GM21528 (cell line): ENCODE measurements at regions not wholly inside any gene's neighbourhood (a gene's known extent, or its start where the extent isn't known, plus 50 kb on each side); places are given as distances from the start of the nearest gene placed in this dataset.
"Not testable (repeated sequence)": the region's sequence is repeated elsewhere in the genome, so short reads cannot be mapped to it uniquely, and the experiment has no call there.

Source experiments
- ATAC-seq: cut with Tn5 transposase; IDR thresholded peaks from one replicate; pipeline ENCODE4 v1.9.1; 2021; ENCODE audit warnings: mild to moderate bottlenecking, moderate library complexity; ENCODE audit not compliant: unreplicated experiment, low FRiP score

DNA sequence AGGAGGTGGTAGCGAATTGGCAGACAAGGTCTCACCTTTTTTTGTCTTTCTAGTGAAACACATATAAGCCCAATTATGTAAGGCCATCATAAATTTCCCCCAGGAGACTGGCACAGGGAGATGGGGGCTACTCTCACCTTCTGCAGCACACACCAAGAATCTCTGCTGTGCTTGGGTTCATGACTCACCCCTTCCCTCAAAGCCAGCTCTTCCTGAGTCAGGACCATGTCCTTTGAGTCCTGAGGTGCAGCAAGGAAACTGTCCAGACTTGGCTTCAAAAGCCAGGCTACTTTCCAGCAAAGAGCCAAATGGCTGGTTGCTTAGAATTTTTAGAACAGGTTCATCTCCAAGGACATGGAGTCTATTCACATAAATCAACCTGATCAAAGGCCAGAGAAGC, 368.7 kb downstream of the BCL2L11 start:
- not testable (repeated sequence) for ATAC-seq

DNA sequence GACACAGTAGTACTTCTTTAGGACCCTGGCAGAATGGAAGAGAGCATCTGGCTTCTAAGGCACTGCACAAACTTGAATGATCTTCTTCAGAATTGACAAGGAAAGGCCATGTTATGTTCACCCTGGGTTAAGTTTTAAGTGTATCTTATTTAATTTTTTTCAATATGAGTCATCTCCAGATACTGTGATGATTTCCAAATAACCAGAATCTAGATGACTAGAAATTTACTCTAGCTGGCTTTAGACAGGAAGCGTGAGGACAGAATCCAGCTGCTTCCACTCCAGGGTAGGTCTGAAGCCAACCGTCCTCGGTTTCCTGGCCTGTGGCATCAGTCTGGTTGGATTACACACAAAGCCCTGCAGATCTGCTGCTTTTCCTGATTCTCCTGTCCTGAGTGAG, 370.5 kb downstream of the BCL2L11 start:
- not testable (repeated sequence) for ATAC-seq

DNA sequence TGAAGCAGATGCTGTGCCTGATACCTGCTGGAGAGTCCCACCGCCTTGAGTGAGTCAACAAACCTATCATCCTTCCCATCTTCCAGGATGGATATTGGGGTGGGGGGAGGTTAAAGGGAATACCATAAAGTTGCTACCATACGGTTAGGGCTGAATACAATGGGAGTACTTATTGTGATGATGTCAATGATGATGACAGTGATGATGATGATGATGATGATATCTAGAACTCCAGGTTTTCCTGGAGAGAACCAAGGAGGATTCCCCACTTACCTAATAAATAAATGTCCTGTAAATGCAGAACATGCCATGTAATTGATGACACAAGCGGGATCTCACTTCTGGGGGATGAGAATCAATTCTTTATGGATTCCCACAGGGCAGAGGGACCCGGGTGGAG, 370.9 kb downstream of the BCL2L11 start:
- ATAC-seq, result not testable (repeated sequence)

DNA sequence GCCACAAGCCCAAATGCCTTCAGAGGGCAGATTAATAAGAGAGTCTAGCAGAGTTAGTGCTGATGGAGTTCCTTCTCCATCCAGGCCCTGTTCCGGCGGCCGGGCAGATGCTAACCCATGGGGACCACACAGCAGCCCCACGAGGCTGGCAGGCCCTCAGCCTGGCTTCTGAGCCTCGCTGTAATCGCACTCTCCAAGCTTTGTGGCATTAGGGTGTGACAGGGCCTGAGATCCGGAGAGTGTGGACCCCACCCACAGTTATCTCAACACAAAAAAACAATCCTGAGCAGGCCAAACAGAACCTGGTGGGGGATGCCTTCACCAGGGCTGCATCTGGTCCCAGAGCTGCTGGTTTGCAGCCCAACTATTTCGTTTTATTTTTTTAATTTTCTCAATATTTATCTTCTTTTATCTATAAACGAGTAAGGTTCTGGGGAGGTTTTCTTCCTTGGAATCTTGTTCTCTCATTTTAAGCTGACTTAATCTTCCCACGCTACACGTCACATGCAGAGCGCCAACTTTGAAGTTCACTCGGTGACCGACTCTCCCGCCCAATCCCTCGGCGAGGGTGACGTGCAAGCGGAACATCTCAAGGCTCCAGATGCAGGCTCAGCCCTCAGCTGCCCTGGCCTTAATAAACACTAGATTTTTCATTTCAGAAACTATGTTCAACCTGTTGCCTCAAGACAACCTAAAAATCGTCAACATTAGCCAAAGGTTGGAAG, 372.4 kb downstream of the BCL2L11 start:
- ATAC-seq, result not testable (repeated sequence)

DNA sequence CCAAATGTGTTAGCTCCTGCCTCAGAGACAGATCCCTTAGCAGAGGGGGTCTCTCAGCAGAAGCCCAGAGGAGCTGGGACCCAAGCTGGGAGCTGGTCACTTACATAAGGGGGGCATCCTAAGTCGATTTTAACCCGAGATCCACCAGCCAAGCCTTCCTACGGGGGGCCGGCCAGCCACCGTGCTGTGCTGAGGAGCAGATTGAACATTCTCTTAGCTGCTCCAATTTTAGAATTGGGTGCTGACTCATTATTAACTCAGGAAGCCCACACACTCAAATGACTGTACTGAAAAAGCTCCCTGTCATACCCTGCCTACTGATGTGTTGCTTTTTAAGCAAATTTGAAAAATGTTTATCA, 373.0 kb downstream of the BCL2L11 start:
- ATAC-seq, result peak; percentile 64

DNA sequence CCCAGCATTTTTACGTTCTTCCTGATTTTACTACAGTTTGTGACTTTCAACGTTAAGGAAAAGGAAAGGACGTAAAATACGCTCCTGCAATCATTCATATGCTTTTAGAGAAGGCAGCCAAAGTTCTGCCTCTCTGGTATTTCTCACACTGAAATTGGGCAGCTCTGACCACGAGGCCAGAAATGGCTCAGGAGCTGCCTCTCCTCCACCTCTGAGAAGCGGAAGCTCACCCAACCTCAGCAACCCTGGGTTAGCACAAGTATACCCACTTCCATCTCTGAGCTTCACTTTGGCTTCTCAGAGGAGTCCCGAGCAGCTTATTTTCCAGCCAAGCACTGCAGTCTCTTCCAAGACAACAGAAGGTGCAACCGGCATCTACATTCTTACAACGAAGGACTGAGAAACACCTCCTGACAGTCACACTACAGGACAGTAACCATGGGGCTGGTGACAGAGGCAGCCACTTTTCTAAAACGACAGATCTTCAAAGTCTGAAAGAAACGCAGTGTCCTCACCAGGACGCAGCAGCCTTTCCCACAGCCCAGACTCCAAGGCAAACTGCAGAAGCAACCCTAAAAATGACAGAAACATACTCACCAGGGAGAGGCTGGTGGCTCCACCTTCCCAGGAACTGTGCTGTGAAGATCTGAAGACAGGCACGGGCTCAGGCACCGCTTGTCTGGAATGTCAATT, 373.7 kb downstream of the BCL2L11 start:
- ATAC-seq, result peak; percentile 35

DNA sequence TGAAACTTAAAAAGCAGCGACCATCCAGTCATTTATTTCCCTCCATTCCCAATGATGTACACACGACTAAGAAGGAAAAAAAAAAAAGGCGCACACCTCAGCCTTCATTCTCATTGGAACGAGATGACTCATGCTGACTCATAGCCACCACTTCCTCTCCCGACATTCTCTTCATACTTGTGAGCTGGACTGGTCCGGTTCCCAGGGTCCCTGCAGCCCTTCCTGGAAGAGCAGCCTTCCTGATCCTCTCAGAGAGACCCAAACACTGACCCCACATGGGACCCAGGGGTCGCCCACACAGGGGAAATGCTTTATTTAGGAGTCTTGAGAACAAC, 374.2 kb downstream of the BCL2L11 start:
- ATAC-seq, result peak; percentile 76

DNA sequence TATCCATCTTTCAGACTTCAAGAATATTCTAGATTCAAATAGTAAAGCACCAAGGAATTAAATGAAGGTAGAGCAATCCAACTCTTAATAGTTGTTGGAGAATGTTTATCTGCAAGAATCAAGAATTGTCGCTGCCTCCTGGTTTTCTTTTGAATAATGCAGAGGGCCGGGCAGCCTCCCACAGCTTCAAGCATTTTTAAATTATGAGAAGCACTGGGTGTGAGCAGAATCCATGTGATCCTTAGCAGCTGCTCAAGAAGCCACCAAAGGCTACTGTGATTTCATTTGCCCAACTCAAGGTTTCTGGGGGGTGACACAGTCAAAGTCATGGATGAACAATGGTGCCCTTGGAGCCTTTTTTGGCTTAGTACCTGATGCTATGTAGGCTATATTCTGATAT, 374.9 kb downstream of the BCL2L11 start:
- ATAC-seq, result not testable (repeated sequence)

DNA sequence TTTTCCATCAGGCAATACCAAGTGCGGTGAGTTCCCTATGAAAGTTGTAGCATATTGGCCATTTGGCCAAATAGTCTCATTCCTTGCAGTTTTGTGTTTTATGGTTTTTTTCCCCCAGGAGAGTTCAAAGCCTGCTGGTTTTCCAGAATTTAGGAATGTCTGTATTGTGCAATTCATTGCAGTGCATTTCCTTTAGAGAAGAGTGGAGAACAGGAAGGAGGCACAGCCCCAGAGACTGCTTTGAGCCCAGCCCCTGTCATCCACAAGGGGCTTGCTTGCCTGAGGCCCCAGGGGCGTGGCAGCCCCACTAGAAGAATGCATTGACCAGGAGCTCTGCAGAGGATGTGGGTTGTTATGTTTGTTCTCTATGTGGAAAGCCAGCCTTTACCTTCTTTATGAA, 375.5 kb downstream of the BCL2L11 start:
- not testable (repeated sequence) for ATAC-seq

DNA sequence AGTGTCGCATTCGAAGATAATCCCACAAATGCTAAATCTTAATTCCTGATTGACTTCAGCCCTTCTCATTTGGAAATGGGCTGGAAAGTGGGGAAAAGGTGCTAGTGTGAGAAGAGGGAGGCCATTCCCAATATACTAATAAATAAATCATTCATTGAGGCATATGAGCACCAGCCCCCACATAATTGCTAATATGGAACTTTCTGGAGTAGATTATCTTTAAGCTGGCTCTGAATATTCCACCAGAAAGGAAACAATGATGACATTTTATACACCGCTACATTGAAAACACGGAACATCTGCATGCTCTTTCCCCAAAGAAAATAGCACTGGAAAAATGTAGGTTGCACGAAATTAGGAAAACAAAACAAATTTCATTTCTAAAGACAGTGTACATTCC, 376.1 kb downstream of the BCL2L11 start:
- ATAC-seq, result not testable (repeated sequence)

DNA sequence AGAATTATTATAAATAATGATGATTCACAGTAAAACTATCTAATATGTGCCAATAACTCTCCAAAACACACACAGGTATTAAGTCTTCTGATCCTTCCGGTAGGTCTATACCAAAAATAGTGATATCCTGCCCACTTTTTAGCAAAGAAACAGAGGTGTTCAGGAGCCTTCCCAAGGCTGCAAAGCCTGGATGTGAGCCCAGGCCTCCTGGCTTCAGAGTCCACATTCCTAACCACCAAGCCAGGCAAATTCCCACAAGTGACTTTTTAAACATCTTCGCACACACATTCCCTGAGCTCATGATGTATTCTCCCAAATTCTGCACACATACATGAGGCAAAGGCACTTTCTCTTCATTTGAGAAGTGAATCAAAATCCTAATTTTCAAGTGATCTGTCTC, 376.6 kb downstream of the BCL2L11 start:
- not testable (repeated sequence) for ATAC-seq

DNA sequence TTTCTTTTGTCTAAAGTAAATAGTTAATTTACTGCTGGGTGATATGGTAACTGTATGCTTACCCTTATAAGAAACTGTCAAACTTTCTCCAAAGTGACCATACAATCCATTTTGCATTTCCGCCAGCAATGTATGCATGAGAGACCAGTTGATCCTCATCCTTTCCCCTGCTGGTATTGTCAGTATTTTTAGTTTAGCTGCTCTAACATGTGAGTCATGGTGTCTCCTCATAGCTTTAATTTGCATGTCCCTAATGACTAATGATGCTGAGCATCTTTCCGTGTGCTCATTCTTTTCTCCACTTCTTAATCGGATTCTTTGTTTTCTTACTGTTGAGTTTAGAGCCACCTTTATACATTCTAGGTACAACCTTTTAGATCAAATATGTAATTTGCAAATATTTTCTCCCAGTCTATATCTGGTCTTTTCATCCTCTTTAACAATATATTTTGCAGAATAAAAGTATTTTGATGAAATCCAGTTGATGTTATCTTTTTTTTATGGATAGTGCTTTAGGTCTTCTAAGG, 379.9 kb downstream of the BCL2L11 start:
- not testable (repeated sequence) for ATAC-seq

DNA sequence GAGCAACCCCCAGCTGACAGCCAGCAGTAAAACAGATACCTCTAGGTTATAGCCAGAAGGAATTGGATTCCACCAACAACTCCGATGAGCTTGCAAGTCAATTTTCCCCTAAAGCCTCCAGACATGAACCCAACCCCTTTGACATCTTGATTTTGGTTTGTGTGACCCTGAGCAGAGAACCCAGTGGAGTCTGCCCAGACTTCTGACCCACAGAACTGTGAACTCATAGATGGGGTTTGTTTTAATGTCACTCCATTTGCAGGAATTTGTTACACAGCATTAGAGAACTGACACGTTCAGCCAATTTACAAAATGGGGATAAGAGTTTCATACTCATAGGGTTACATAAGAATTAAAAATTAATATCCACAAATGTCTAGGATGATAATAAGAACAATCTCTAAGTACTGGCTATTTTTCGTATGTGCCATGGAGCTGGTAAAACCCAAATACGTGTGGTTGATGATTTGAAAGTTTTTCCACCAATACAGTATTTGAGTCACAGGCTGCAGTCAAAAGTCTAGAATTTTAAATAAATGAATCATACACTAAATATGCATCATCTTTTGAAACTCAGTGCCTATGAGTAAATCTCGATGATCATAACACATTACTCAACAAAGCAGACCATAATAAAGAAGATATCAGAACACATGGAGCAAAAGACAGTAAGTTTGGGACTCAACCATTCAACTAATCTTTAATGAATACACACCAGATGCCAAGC, 380.0 kb downstream of the ANAPC1 start:
- not testable (repeated sequence) for ATAC-seq

DNA sequence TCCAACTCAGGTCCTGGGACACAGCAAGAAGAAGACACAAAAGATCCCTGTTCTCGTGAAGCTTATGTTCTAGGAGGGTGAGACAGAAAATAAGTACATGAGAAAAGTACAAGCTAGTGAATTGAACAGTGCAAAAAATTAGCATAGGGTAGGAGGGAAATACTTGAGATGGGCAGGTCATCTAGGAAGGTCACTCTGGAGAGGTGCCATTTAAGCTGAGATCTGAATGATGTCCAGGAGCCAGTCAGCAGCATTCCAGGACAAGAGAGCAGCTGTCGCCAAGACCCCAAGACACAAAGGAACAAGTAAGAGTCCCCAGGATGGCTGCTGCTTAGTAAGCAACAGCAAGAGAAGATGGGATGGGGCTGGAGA, 379.4 kb downstream of the ANAPC1 start:
- not testable (repeated sequence) for ATAC-seq

DNA sequence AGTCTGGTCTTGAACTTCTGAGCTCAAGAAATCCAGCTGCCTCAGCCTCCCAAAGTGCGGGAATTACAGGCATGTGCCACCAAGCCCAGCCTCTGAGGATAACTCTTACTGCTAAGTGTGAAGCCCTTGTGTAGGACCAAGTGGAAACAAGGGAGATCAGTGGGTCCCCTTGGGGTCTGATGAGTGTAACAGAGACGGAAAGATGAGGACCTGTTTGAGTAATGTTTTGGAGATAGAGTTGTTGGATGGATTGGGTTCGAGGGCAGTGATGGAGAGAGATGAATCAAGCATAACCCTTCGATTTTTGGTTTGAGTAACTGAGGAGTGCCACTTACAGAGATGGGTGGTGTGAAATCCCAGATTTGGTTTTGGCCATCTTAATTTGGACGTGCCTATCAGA, 378.7 kb downstream of the ANAPC1 start:
- ATAC-seq, result not testable (repeated sequence)

DNA sequence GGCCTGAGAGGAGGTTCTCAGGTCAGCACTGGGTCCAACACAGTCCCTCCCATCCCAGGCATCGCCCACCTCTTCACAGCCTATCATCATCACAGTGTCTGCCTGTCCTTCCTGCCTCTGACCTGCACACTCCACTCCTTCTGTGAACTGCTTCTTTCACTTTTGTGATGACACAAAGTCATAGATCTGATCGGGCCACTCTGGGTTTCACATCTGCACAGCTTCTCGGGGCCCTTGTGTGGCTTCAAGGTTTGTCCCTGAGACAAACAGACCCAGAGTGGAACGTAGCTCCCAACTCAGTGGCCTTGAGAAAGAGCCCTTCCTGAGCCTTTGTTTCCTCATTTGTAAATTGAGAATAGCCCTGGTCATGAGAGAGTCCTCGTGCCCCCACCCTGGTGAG, 377.1 kb downstream of the ANAPC1 start:
- ATAC-seq, result peak; percentile 91

DNA sequence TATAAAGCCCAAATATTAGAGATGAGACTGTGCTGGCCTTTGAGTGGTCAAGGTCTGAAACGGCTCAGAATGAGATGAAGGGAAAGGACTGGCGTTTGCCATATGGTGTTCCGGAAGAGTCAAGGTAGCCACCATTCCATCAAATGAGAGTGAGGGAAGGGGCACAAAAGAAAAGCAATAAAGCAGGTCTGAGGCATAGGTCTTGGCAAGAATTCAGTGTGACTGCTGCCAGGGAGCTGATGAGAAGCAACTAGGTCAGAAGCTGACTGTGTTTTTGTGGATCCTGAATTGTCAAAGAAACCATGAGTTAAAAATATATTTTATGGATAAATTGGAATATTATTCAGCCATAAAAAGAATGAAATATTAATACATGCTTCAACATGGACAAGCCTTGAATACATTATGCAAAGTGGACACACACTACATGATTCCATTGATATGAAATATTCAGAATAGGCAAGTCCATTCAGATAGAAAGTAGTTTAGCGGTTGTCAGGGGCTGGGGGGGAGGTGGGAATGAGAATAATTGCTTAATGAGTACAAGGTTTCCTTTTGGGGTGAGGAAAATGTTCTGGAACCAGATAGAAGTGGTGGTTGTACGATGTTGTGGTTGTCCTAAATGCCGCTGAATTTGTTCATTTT, 374.6 kb downstream of the ANAPC1 start:
- ATAC-seq, result not testable (repeated sequence)

DNA sequence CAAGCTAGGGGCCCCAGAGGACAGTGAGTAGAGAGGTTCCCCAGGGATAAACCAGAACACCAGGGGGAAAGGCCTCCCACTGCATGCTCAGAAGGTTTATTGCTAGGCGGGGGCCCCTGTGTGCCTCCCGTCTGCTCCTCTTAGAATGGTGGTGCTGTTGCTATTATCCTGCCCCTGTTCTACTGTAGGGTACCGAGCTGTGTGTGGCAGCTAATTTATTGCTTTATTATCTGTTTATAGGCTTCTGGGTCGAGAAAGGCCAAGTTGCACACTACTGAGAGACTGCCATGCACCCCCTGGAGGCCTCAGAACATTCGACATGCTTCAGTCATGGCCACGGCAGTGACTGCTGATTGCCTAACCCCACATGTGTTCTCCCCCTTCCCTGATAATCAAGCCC, 373.6 kb downstream of the ANAPC1 start:
- not testable (repeated sequence) for ATAC-seq

DNA sequence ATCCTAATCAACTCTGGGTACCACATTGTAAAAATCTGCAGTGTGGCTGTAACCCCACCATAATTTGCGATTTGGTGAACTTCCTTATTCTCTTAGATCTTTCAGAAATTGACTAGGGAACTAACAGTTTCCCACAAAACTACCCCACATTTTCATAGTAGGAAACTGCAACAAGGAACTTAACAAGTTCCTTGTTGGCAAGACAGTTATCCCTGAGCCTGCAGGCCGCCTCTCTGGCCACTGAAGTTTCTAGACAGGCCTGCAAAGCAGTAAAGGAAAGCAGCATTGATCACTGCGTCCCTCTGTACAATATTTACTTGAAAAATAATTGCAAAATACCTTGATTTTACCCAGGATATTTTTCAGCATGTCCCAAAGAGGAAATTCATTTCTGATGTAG, 372.9 kb downstream of the ANAPC1 start:
- not testable (repeated sequence) for ATAC-seq

DNA sequence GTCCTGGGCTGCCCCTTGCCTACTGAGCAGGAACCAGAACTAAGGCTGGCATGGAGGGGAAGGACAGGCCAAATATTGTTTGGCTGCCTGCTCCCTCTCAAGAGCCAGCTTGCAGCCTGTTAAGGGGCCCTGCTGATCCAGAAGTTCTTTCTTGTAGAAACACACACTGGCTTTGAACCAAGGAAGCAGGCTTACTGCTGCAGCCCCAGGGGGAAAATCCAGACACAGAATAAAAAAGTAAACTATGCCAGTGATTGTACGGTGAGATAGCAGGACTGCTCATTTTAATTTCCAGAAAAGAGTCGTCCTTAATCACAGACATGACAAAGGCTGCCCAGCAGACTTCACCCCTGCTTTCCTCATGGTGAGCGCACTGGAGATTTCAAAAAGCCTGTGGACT, 371.6 kb downstream of the ANAPC1 start:
- not testable (repeated sequence) for ATAC-seq

DNA sequence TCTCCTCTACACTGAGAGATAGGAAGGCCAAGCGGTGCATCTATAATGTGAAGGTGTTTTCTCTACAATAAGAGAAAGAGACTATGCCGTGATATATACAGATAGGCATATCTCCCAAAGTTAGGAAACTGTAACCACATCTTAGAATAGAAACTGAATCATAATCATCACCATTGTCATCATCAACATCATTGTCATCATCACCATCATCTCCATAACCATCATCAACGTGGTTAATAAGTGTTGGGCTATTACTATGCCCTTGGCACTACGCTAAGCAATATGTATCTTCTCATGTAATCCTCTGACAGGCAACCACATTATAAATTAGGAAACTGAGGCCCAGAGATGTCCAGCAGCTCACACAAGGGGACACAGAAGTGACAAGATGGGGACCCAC, 369.9 kb downstream of the ANAPC1 start:
- not testable (repeated sequence) for ATAC-seq
